ENCODE measurements at regions not wholly inside any gene's neighbourhood (a gene's known extent, or its start where the extent isn't known, plus 50 kb on each side); places are given as distances from the start of the nearest gene placed in this dataset.

- TF ChIP-seq EZH2 (IDR thresholded peaks at IDR 0.05) (no peak), POLR2AphosphoS5 (IDR thresholded peaks at IDR 0.05; ENCODE audit: borderline replicate concordance, low read depth, low read length) (no peak)
These were observed 127.4 kb upstream of the PPP2R3A start for GRCh38 chr3:135837977-135838631.

Measured in SK-N-MC (cell line).